HFF-Myc (cell line): ENCODE measurements at regions not wholly inside any gene's neighbourhood (a gene's known extent, or its start where the extent isn't known, plus 50 kb on each side); places are given as distances from the start of the nearest gene placed in this dataset.

Experiments
- DNase-seq: peaks from one replicate; pipeline ENCODE4 v3.0.0-alpha.2; 2011; ENCODE audit warnings: low read depth; ENCODE audit errors: extremely low read depth
- H3K4me3 ChIP-seq: replicated peaks from 2 replicates; pipeline ENCODE4 v1.5.1; 2011; ENCODE audit warnings: low read depth, mild to moderate bottlenecking, control low read depth, low read length
- CTCF ChIP-seq: IDR thresholded peaks from 2 replicates; pipeline ENCODE4 v1.5.1; 2012; ENCODE audit warnings: mild to moderate bottlenecking, low read depth, low read length, control low read depth; ENCODE audit errors: missing control alignments

GRCh38 chr18:34492652-34493051 lies 217.4 kb upstream of the DTNA start:
- H3K4me3 ChIP-seq, result no peak overlapping the region
- no peak for TF ChIP-seq CTCF
- no peak for DNase-seq

GRCh38 chr18:34493099-34493544 lies 217.0 kb upstream of the DTNA start:
- 0 out of 2 replicates have a peak overlapping the region, but pooled peaks have one; percentile 15 for H3K4me3 ChIP-seq
- no peak for TF ChIP-seq CTCF
- DNase-seq, result peak; percentile 1

- 0 out of 2 replicates have a peak overlapping the region, but pooled peaks have one; percentile 15 for H3K4me3 ChIP-seq
- DNase-seq, result no peak
- no peak for TF ChIP-seq CTCF
Observed at GRCh38 chr18:34493566-34494358, 216.3 kb upstream of the DTNA start.

GRCh38 chr18:34494359-34494696 lies 215.8 kb upstream of the DTNA start:
- TF ChIP-seq CTCF, result no peak
- H3K4me3 ChIP-seq, result no peak overlapping the region
- DNase-seq, result no peak

- no peak for TF ChIP-seq CTCF
- DNase-seq, result no peak
- no peak overlapping the region for H3K4me3 ChIP-seq
Observed at GRCh38 chr18:34495506-34495905, 214.6 kb upstream of the DTNA start.

- TF ChIP-seq CTCF, result no peak
- DNase-seq, result no peak
- no peak overlapping the region for H3K4me3 ChIP-seq
Observed at GRCh38 chr18:34501553-34501952, 208.5 kb upstream of the DTNA start.
